ENCODE measurements at regions not wholly inside any gene's neighbourhood (a gene's known extent, or its start where the extent isn't known, plus 50 kb on each side); places are given as distances from the start of the nearest gene placed in this dataset.

DNA sequence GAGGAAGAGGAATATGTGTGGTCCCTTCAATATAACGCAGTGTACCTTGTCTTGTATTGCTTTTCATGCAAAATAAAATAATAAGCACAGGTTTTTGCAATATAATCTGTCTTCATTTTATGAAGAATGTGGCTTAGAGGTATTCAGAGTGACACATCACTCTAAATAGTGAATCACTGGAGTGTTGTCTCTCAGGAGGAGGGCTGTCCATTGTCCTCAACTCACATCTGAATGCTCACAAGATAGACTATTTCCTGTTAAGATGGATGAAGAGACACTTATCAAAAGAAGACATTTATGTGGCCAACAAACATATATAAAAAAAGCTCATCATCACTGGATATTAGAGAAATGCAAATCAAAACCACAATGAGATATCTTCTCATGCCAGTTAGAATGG is 1147.5 kb upstream of the C9orf72 start:
- no peak for DNase-seq
- Histone ChIP-seq H4K8ac (replicated peaks; ENCODE audit: insufficient read length, low read depth, low read length) (no peak overlapping the region), H2AK5ac (ENCODE audit: insufficient read length, low read length) (no peak overlapping the region), H3K14ac (ENCODE audit: insufficient read depth, low read length) (no peak overlapping the region), H2BK20ac (ENCODE audit: low read depth, low read length, poor library complexity, severe bottlenecking) (no peak overlapping the region), H3K18ac (ENCODE audit: insufficient read length, low read depth, low read length) (no peak overlapping the region), H3K79me1 (ENCODE audit: insufficient read depth, low read depth, low read length, poor library complexity, severe bottlenecking) (no peaks in the 10 kb centered on the region), H3K79me2 (ENCODE audit: insufficient read depth, low read length) (no peaks in the 10 kb centered on the region), H3K4ac (ENCODE audit: low read depth, low read length) (no peak overlapping the region), H2AFZ (ENCODE audit: low read length) (no peak overlapping the region), H3K23ac (ENCODE audit: insufficient read length, low read depth, low read length) (no peak overlapping the region), H3K23me2 (ENCODE audit: insufficient read length, low read depth, low read length, poor library complexity, severe bottlenecking) (no peaks in the 10 kb centered on the region), H3K27ac (ENCODE audit: insufficient read length, low read depth, low read length) (no peak overlapping the region), H4K20me1 (ENCODE audit: control insufficient read depth, insufficient read depth, insufficient read length) (no peaks in the 10 kb centered on the region), H3K56ac (ENCODE audit: insufficient read length, low read depth, low read length) (no peak overlapping the region), H3K4me2 (ENCODE audit: insufficient read depth, insufficient read length, low read length) (no peak overlapping the region), H4K5ac (ENCODE audit: insufficient read length, low read depth, low read length) (no peak overlapping the region), H3K4me1 (ENCODE audit: insufficient read depth, low read length) (no peaks in the 10 kb centered on the region), H3K27me3 (ENCODE audit: insufficient read depth, low read length) (no peaks in the 10 kb centered on the region), H2BK120ac (ENCODE audit: low read depth, low read length, poor library complexity, severe bottlenecking) (no peak overlapping the region), H2BK15ac (ENCODE audit: low read depth, low read length) (no peak overlapping the region), H2BK5ac (ENCODE audit: insufficient read length, low read length) (no peak overlapping the region), H3T11ph (ENCODE audit: low read length) (no peak overlapping the region), H4K91ac (ENCODE audit: insufficient read length, low read depth, low read length) (no peak overlapping the region), H3K9ac (ENCODE audit: extremely low read depth, insufficient read length, low read length) (no peak overlapping the region), H2BK12ac (ENCODE audit: insufficient read length, low read depth, low read length) (no peak overlapping the region), H3K9me3 (ENCODE audit: control insufficient read depth, low read depth, low read length) (no peaks in the 10 kb centered on the region)
- no CpG with 5 or more reads among the region's 1 CpG for WGBS (ENCODE audit: extremely low coverage, insufficient read length, low lambda C conversion rate)
- Mint-ChIP-seq H3K4me3 (no peak overlapping the region), H3K36me3 (ENCODE audit: insufficient read depth in 1 of 3, low read depth in 3 of 3) (no peaks in the 10 kb centered on the region), H3K27ac (no peak overlapping the region), H3K9me3 (no peaks in the 10 kb centered on the region), H3K4me1 (no peaks in the 10 kb centered on the region), H3K27me3 (ENCODE audit: low read depth) (no peaks in the 10 kb centered on the region)
- no peak for TF ChIP-seq CTCF (conservative IDR thresholded peaks at IDR 0.05)

Data from H9 (cell line).